CD1c-positive myeloid dendritic cell (primary cell): ENCODE measurements at regions not wholly inside any gene's neighbourhood (a gene's known extent, or its start where the extent isn't known, plus 50 kb on each side); places are given as distances from the start of the nearest gene placed in this dataset.

Source experiments
- DNase-seq: peaks from one replicate; pipeline ENCODE4 v3.0.0-alpha.2; 2016; ENCODE audit errors: extremely low spot score

- no peak for DNase-seq
Observed at GRCh38 chr11:105553025-105553424, 56.8 kb upstream of the GRIA4 start.

- no peak for DNase-seq
Observed at GRCh38 chr11:105548359-105548758, 61.5 kb upstream of the GRIA4 start.

- no peak for DNase-seq
Observed at GRCh38 chr11:105538588-105538987, 71.3 kb upstream of the GRIA4 start.

- no peak for DNase-seq
Observed at GRCh38 chr11:105537531-105537930, 72.3 kb upstream of the GRIA4 start.

- DNase-seq, result no peak
Observed at GRCh38 chr11:105524286-105524685, 85.6 kb upstream of the GRIA4 start.

- no peak for DNase-seq
Observed at GRCh38 chr11:105520706-105521345, 89.0 kb upstream of the GRIA4 start.

- no peak for DNase-seq
Observed at GRCh38 chr11:105507496-105508254, 102.2 kb upstream of the GRIA4 start.

GRCh38 chr11:105492010-105492409 is 117.9 kb upstream of the GRIA4 start:
- DNase-seq, result no peak

- DNase-seq, result no peak
Observed at GRCh38 chr11:105491394-105491793, 118.5 kb upstream of the GRIA4 start.

- no peak for DNase-seq
Observed at GRCh38 chr11:105490333-105490732, 119.5 kb upstream of the GRIA4 start.

- no peak for DNase-seq
Observed at GRCh38 chr11:105489446-105489845, 120.4 kb upstream of the GRIA4 start.

- DNase-seq, result no peak
Observed at GRCh38 chr11:105486929-105487328, 122.9 kb upstream of the GRIA4 start.

GRCh38 chr11:105469931-105470330 is 139.9 kb upstream of the GRIA4 start:
- DNase-seq, result no peak

- DNase-seq, result no peak
Observed at GRCh38 chr11:105468154-105468553, 141.7 kb upstream of the GRIA4 start.

GRCh38 chr11:105466582-105467228 is 143.2 kb upstream of the GRIA4 start:
- no peak for DNase-seq

- no peak for DNase-seq
Observed at GRCh38 chr11:105458071-105458470, 151.8 kb upstream of the GRIA4 start.

- DNase-seq, result no peak
Observed at GRCh38 chr11:105456950-105457349, 152.9 kb upstream of the GRIA4 start.

GRCh38 chr11:105449100-105449734 is 160.7 kb upstream of the GRIA4 start:
- no peak for DNase-seq

GRCh38 chr11:105448703-105449079 is 161.2 kb upstream of the GRIA4 start:
- DNase-seq, result no peak

GRCh38 chr11:105447936-105448702 is 161.8 kb upstream of the GRIA4 start:
- DNase-seq, result no peak

- DNase-seq, result no peak
Observed at GRCh38 chr11:105443623-105444022, 166.2 kb upstream of the GRIA4 start.
